ENCODE measurements at regions not wholly inside any gene's neighbourhood (a gene's known extent, or its start where the extent isn't known, plus 50 kb on each side); places are given as distances from the start of the nearest gene placed in this dataset.

- no peak for TF ChIP-seq CEBPB (IDR thresholded peaks at IDR 0.05; ENCODE audit: low read depth, low read length)
- no peak for TF ChIP-seq RAD21 (IDR thresholded peaks at IDR 0.05; ENCODE audit: low read length)
- no peak for TF ChIP-seq POLR2A (IDR thresholded peaks at IDR 0.05; ENCODE audit: low read depth, low read length)
- TF ChIP-seq, protein P1, sequence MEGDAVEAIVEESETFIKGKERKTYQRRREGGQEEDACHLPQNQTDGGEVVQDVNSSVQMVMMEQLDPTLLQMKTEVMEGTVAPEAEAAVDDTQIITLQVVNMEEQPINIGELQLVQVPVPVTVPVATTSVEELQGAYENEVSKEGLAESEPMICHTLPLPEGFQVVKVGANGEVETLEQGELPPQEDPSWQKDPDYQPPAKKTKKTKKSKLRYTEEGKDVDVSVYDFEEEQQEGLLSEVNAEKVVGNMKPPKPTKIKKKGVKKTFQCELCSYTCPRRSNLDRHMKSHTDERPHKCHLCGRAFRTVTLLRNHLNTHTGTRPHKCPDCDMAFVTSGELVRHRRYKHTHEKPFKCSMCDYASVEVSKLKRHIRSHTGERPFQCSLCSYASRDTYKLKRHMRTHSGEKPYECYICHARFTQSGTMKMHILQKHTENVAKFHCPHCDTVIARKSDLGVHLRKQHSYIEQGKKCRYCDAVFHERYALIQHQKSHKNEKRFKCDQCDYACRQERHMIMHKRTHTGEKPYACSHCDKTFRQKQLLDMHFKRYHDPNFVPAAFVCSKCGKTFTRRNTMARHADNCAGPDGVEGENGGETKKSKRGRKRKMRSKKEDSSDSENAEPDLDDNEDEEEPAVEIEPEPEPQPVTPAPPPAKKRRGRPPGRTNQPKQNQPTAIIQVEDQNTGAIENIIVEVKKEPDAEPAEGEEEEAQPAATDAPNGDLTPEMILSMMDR (conservative IDR thresholded peaks at IDR 0.05; ENCODE audit: low read depth, low read length), result no peak
- TF ChIP-seq RFX5 (IDR thresholded peaks at IDR 0.05; ENCODE audit: low read depth, low read length), result no peak
- no peak for DNase-seq
- CTCF ChIA-PET, result no interaction called here
- Histone ChIP-seq H4K8ac (ENCODE audit: low read depth in 2 of 2, low read length in 2 of 2) (no peak overlapping the region), H2AK9ac (replicated peaks; ENCODE audit: low read depth, low read length, poor library complexity) (no peak overlapping the region), H3K4me3 (ENCODE audit: insufficient read depth, low read depth, low read length) (no peak overlapping the region), H2BK5ac (ENCODE audit: low read depth, low read length, poor library complexity, severe bottlenecking) (peak overlapping the region; percentile 63), H2BK120ac (ENCODE audit: low read depth, low read length) (no peak overlapping the region), H4K5ac (ENCODE audit: low read depth, low read length) (no peak overlapping the region), H3K9me1 (ENCODE audit: insufficient read depth, low read length) (no peaks in the 10 kb centered on the region), H3K14ac (replicated peaks; ENCODE audit: low read depth, low read length) (no peak overlapping the region), H3K18ac (ENCODE audit: low read depth, low read length) (no peak overlapping the region), H3K4me2 (ENCODE audit: low read depth, low read length) (no peak overlapping the region), H4K20me1 (ENCODE audit: insufficient read depth, low read length) (no peaks in the 10 kb centered on the region), H3K27ac (ENCODE audit: insufficient read depth, low read length) (no peak overlapping the region), H2BK20ac (ENCODE audit: low read depth, low read length) (no peak overlapping the region), H3K4me1 (ENCODE audit: control insufficient read depth, insufficient read depth, low read length) (no peaks in the 10 kb centered on the region), H4K91ac (ENCODE audit: insufficient read depth, low read depth, low read length) (no peak overlapping the region), H2BK15ac (ENCODE audit: low read depth, low read length) (no peak overlapping the region), H2AFZ (replicated peaks; ENCODE audit: low read length, poor library complexity) (no peak overlapping the region), H3K23ac (ENCODE audit: low read depth, low read length) (no peak overlapping the region), H3K36me3 (ENCODE audit: control insufficient read depth, insufficient read depth, low read length) (no peaks in the 10 kb centered on the region), H3K9me3 (ENCODE audit: control insufficient read depth, insufficient read depth, low read length) (no peaks in the 10 kb centered on the region), H3K4ac (ENCODE audit: low read depth, low read length) (no peak overlapping the region), H2AK5ac (ENCODE audit: low read depth, low read length) (no peak overlapping the region), H3K79me1 (ENCODE audit: low read depth in 1 of 2, low read length in 2 of 2) (no peaks in the 10 kb centered on the region), H3K27me3 (ENCODE audit: control insufficient read depth, insufficient read depth, low read length) (peaks cover 5% of the 10 kb centered on the region; the same call in 1 of the 2 replicates), H3K56ac (ENCODE audit: extremely low read depth, insufficient read depth, low read length) (no peak overlapping the region), H3K9ac (ENCODE audit: low read depth, low read length) (no peak overlapping the region)
- WGBS, 2 experiments (ENCODE audit: extremely low coverage in 2 of 2, insufficient read length in 1 of 2), result 40% methylated on average over 2 of the region's 2 CpGs; no CpG with 5 or more reads in 1 of the 2 experiments
- BruUV-seq (replicated peaks), result no TSS peak
- intact Hi-C loops (cut with micrococcal nuclease), result no loop called here
- dilution Hi-C loops (cut with HindIII; ENCODE audit: low sequenced_read_pairs, unreplicated experiment), result no loop called here
- in situ Hi-C loops (cut with MboI; ENCODE audit: low sequenced_read_pairs), result no loop called here
- ATAC-seq (ENCODE audit: low read depth), result no peak
- POLR2A ChIA-PET (ENCODE audit: unreplicated experiment), result no interaction called here
Measured at GRCh38 chr10:2906974-2907373, 160.4 kb upstream of the PFKP start.
